DOHH2 (cell line): ENCODE measurements at regions not wholly inside any gene's neighbourhood (a gene's known extent, or its start where the extent isn't known, plus 50 kb on each side); places are given as distances from the start of the nearest gene placed in this dataset.

ENCODE experiments used
- CTCF ChIP-seq: fragments of 200-600 bp; sonication (generic); IDR thresholded peaks from one replicate; pipeline ENCODE4 v1.5.1; 2014; ENCODE audit warnings: antibody characterized with exemption, mild to moderate bottlenecking, low read depth, low read length; ENCODE audit not compliant: poor library complexity, severe bottlenecking
- EZH2phosphoT487 ChIP-seq: fragments of 200-600 bp; sonication (generic); IDR thresholded peaks from 2 replicates; pipeline ENCODE4 v1.6.1; 2017; ENCODE audit warnings: borderline replicate concordance, mild to moderate bottlenecking, antibody characterized with exemption, low read length, moderate library complexity, mixed read lengths

- TF ChIP-seq CTCF, result no peak
- no peak for TF ChIP-seq EZH2phosphoT487
Observed at GRCh38 chr7:124267154-124267553, 234.3 kb upstream of the TMEM229A start.
